SK-N-MC (cell line): ENCODE measurements at regions not wholly inside any gene's neighbourhood (a gene's known extent, or its start where the extent isn't known, plus 50 kb on each side); places are given as distances from the start of the nearest gene placed in this dataset.

Source experiments
- EZH2 ChIP-seq: fragments of 200-600 bp; sonication (generic); IDR thresholded peaks from one replicate; pipeline ENCODE4 v1.6.1; 2017; ENCODE audit warnings: antibody characterized with exemption
- FOXP2 ChIP-seq: optimal IDR thresholded peaks from 2 replicates; pipeline ENCODE3; 2011; ENCODE audit warnings: mild to moderate bottlenecking, moderate library complexity; ENCODE audit not compliant: insufficient read depth; ENCODE audit errors: extremely low read length, control extremely low read depth
- POLR2AphosphoS5 ChIP-seq: IDR thresholded peaks from 2 replicates; pipeline ENCODE4 v1.6.1; 2012; ENCODE audit warnings: mild to moderate bottlenecking, low read depth, low read length, borderline replicate concordance

GRCh38 chr5:2103940-2104339 lies 221.2 kb upstream of the IRX4 start:
- no peak for TF ChIP-seq EZH2
- TF ChIP-seq POLR2AphosphoS5, result no peak
- TF ChIP-seq FOXP2, result no peak
